C4-2B (cell line): ENCODE measurements at regions not wholly inside any gene's neighbourhood (a gene's known extent, or its start where the extent isn't known, plus 50 kb on each side); places are given as distances from the start of the nearest gene placed in this dataset.

Source experiments
- ZFX ChIP-seq: fragments of 450-650 bp; IDR thresholded peaks from 2 replicates; pipeline ENCODE4 v1.6.1; 2017
- TF ChIP-seq, protein P1 (sequence below): fragments of 450-650 bp; conservative IDR thresholded peaks from 2 replicates; pipeline ENCODE4 v1.5.1; 2017; ENCODE audit warnings: mild to moderate bottlenecking

GRCh38 chr11:112632866-112633505 is 328.2 kb upstream of the NCAM1 start:
- TF ChIP-seq, protein P1, sequence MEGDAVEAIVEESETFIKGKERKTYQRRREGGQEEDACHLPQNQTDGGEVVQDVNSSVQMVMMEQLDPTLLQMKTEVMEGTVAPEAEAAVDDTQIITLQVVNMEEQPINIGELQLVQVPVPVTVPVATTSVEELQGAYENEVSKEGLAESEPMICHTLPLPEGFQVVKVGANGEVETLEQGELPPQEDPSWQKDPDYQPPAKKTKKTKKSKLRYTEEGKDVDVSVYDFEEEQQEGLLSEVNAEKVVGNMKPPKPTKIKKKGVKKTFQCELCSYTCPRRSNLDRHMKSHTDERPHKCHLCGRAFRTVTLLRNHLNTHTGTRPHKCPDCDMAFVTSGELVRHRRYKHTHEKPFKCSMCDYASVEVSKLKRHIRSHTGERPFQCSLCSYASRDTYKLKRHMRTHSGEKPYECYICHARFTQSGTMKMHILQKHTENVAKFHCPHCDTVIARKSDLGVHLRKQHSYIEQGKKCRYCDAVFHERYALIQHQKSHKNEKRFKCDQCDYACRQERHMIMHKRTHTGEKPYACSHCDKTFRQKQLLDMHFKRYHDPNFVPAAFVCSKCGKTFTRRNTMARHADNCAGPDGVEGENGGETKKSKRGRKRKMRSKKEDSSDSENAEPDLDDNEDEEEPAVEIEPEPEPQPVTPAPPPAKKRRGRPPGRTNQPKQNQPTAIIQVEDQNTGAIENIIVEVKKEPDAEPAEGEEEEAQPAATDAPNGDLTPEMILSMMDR, result no peak
- no peak for TF ChIP-seq ZFX
